ENCODE measurements at regions not wholly inside any gene's neighbourhood (a gene's known extent, or its start where the extent isn't known, plus 50 kb on each side); places are given as distances from the start of the nearest gene placed in this dataset.
A peak's percentile ranks its signal among the peaks of the same experiment; 100 is the strongest.
"Not testable (repeated sequence)": the region's sequence is repeated elsewhere in the genome, so short reads cannot be mapped to it uniquely, and the experiment has no call there.

DNA sequence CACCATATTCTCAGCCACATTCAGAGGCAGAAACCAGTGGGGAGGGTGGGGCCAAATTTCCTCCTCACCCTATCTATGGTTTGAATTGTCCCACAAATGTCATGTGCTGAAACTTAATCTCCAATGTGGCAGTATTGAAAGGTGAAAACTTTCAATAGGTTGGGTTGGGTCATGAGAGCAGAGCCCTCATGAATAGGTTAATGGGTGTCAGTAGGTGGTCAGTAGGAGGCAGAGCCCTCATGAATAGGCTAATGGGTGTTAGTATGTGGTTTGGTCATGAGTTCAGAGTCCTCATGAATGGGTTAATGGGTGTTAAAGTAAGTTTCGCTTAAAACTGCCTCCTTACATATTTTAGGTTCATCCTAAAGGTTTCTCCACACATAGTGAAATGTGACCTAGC is 170.0 kb downstream of the FCRL5 start:
- DNase-seq (ENCODE audit: insufficient read length) (no peak), FAIRE-seq (no peak)
- no peak for TF ChIP-seq TAF1 (IDR thresholded peaks at IDR 0.05; ENCODE audit: borderline replicate concordance, low read depth, low read length)
- no peak for TF ChIP-seq POLR2AphosphoS5 (IDR thresholded peaks at IDR 0.05; ENCODE audit: low read depth, low read length)
- no peak for TF ChIP-seq POLR2A (IDR thresholded peaks at IDR 0.05; ENCODE audit: low read depth, low read length)

DNA sequence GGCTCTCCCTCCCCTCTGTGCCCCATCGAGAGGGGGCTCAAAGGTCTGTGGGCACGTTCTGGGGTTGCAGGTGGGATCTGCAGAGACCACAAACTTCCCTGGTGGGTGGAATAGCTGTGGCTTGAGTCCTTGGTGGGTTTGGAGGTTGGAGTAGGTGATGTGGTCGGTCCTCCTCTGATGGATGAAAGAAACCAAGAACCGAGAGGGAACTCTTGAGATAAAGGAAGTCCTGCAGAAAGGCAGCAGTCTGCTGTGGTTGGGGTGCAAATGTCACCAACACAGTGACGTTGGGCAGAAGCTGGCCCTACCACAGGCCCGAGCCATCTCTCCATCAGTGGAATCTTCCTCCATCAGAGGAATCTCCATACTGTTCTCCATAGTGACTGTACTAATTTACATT is 171.8 kb downstream of the FCRL5 start:
- no peak for FAIRE-seq
- TF ChIP-seq TAF1 (IDR thresholded peaks at IDR 0.05; ENCODE audit: borderline replicate concordance, low read depth, low read length) = no peak
- no peak for TF ChIP-seq POLR2AphosphoS5 (IDR thresholded peaks at IDR 0.05; ENCODE audit: low read depth, low read length)
- no peak for TF ChIP-seq POLR2A (IDR thresholded peaks at IDR 0.05; ENCODE audit: low read depth, low read length)

DNA sequence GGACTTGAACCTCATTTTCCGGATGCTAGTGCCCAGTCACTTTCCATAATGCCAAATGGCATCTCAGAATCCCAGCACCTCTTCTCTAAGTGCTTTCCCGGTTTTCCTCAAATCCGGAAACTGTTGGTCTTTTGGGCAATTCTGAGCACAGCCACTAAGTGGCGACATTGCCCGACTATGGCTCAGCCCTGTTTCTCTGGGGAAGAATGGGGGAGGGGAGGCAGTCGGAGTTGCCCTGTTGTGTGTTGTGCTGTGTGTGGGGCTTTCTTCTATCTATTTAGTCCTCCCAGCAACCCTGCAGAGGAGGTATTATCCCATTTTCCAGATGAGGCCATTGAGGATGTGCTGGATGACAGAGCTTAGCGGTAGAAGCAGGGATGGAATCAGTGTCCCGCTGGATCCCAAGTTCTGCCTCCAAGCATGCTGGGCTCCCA is 175.0 kb downstream of the FCRL5 start:
- not testable (repeated sequence) for DNase-seq (ENCODE audit: insufficient read length)
- FAIRE-seq = peak; percentile 74

More for the DNA sequence above, 171.8 kb downstream of the FCRL5 start:
- DNase-seq (ENCODE audit: insufficient read length) = no peak

DNA sequence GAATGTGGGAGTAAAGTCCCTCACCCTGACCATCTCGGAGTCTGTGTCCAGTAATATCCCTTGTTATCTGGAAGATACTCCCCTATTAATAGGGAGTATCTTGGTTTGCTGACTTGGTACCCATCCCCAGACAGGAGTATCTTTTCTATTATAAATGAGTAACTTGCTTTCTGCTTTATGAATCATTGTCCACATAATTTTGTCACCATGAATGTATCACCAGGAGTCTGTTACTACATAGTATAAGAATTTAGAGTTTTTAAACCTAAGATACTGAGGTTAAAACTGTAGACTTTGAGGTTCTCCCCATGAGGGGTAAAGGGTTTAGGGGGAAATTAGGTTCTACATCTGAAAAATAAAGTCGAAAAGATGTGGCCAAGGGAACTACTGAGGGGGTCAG is 175.6 kb downstream of the FCRL5 start:
- FAIRE-seq = no peak
- TF ChIP-seq TAF1 (IDR thresholded peaks at IDR 0.05; ENCODE audit: borderline replicate concordance, low read depth, low read length) (no peak), POLR2A (IDR thresholded peaks at IDR 0.05; ENCODE audit: low read depth, low read length) (no peak), POLR2AphosphoS5 (IDR thresholded peaks at IDR 0.05; ENCODE audit: low read depth, low read length) (no peak)

DNA sequence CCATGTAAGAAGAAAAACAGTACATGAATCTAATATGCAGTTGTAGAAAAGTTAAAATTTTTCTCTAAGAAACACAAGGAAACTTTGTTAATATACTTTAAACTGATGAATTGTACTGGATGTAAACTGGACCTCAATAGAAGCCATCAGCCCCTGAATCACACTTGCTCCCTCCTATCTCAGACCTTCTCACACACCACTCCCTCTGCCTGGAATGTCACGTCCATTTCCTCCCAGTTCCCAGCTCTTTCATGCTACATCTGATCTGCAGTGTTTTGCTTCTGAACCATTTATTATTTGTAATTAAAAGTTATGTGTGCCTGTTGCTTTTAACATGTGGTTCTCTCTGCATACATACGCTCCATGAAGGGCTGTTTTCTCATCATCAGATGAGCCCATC is 180.0 kb downstream of the FCRL5 start:
- FAIRE-seq; DNase-seq (ENCODE audit: insufficient read length): not testable (repeated sequence)

More for the DNA sequence above, 175.6 kb downstream of the FCRL5 start:
- no peak for DNase-seq (ENCODE audit: insufficient read length)

DNA sequence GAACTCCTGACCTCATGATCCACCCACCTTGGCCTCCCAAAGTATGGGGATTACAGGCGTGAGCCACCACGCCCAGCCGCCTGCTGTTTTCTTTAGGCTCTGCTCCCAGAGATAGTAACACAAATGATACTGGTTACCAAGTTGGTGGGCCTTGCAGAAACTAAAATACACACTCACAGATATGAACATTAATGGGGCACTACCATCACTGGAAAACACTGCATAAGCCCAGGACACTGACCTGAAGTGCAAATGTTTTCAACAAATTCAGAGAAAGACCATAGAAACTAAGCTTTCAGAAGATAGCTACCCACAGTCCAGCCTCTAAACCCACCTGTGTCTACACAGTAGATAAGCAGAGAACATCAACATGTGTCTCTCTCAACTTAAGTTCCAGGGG is 180.5 kb downstream of the FCRL5 start:
- DNase-seq (ENCODE audit: insufficient read length) (no peak), FAIRE-seq (no peak)
- no peak for TF ChIP-seq POLR2AphosphoS5 (IDR thresholded peaks at IDR 0.05; ENCODE audit: low read depth, low read length)
- TF ChIP-seq TAF1 (IDR thresholded peaks at IDR 0.05; ENCODE audit: borderline replicate concordance, low read depth, low read length) = no peak
- no peak for TF ChIP-seq POLR2A (IDR thresholded peaks at IDR 0.05; ENCODE audit: low read depth, low read length)

DNA sequence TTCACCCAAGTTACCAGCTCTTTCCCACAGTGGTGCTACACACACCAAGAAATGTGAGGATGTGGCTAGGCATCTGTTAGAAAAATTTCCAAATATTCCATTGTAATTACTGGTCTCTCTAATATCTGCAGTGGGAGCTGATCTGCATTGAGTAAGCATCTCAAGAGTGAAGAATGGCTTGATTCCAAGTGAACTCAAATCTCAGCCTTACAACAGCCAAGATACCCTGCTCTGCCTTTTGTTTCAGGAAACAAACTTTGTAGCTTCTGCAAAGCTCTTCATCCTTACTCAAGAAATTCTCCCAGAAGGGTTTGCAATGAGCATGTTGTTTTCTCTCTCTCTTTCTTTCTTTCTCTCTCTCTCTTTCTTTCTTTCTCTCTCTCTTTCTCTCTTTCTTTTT is 181.1 kb downstream of the FCRL5 start:
- FAIRE-seq (no peak), DNase-seq (ENCODE audit: insufficient read length) (no peak)
- TF ChIP-seq POLR2AphosphoS5 (IDR thresholded peaks at IDR 0.05; ENCODE audit: low read depth, low read length) (no peak), POLR2A (IDR thresholded peaks at IDR 0.05; ENCODE audit: low read depth, low read length) (no peak), TAF1 (IDR thresholded peaks at IDR 0.05; ENCODE audit: borderline replicate concordance, low read depth, low read length) (no peak)

DNA sequence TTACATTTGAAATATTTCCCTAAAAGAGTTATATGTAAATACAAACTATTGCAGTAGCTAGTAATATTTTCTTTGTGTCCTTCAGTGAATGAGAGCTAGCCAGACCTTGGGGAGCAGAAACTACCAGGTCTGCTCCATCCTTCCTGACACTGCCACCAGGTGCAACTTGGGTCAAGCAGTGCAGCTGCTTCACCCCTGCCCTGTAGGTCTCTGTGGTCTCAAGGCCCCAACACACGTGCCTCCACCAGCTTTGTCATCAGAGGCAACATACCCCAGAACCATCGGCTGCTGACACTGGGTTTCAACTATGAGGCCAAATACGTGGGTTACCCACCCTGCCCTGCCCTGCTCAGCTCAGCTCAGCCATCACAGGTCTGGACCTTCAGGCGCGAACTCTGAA is 181.6 kb downstream of the FCRL5 start:
- TF ChIP-seq POLR2AphosphoS5 (IDR thresholded peaks at IDR 0.05; ENCODE audit: low read depth, low read length) (no peak), POLR2A (IDR thresholded peaks at IDR 0.05; ENCODE audit: low read depth, low read length) (no peak), TAF1 (IDR thresholded peaks at IDR 0.05; ENCODE audit: borderline replicate concordance, low read depth, low read length) (no peak)
- DNase-seq (ENCODE audit: insufficient read length) (no peak), FAIRE-seq (no peak)

DNA sequence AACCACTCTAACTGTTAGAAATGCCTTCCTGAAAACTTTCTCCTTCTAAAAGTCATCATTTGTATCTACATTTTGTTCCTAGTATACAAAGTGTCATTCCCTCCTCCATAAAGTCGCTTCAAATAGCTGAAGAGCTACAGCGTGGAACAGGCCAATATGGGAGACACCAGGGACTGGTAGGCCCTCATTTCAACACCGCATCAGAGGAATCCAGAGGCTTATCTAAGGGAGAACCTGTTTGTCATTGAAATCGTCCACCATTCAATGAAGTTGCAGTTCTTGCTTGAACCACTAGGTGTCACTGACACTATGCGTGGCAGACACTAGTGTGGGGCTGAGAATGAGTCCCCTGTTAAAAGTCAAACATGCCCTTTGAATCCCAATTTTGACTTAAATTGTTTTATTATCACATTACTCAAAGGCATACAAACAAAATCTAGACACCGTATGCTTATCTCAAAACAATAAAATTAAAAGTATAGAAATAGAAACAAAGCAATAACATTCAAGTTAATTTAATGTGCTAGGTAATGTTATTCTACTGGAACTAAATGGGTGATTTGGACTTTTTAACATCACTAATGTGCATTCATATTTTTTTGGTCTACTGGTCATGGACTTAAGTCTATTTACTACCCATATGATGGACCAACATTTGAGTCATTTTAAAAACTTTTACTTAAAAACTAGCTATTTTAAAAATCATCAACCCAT is 182.3 kb downstream of the FCRL5 start:
- TF ChIP-seq POLR2A (IDR thresholded peaks at IDR 0.05; ENCODE audit: low read depth, low read length) (no peak), POLR2AphosphoS5 (IDR thresholded peaks at IDR 0.05; ENCODE audit: low read depth, low read length) (no peak), TAF1 (IDR thresholded peaks at IDR 0.05; ENCODE audit: borderline replicate concordance, low read depth, low read length) (no peak)
- DNase-seq (ENCODE audit: insufficient read length) = no peak
- peak; percentile 85 for FAIRE-seq

DNA sequence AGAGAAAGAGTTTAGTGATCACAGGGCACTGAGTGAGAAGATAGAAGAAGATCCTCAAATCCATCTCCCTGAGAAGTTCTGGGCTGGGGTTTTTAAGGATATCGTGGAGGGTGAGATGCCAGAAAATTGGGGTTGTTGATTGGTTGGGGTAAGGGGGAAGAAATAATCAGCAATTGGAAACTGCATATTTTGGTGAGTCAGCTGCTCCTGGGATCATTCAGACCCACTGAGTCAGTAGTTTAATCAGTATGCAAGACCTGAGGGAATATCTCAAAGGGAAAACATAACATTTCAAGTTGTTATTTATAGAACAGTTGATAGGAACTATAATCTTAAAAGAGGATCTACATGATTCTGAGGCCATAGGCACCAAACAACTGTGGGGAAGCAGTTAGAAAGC is 183.4 kb downstream of the FCRL5 start:
- not testable (repeated sequence) for DNase-seq (ENCODE audit: insufficient read length); FAIRE-seq

DNA sequence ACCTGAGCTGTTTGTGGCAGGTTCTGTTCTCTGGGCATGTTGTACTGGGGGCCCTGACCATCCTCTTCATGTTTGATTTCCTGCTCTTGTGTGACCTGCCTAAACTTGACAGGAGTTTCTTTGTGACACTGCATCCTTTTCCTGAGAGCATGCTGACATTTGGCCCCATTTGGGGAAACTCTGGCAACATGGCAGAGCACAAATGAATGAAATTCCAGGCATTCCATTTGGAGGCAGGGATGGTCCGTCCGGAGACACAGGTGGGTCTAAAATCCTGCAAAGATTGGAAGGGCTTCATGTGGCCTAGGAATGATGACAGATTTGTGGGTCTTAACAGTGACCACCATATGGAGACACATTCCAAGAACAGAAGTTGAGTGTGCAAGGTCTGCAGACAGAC is 184.0 kb downstream of the FCRL5 start:
- FAIRE-seq (no peak), DNase-seq (ENCODE audit: insufficient read length) (no peak)
- TF ChIP-seq TAF1 (IDR thresholded peaks at IDR 0.05; ENCODE audit: borderline replicate concordance, low read depth, low read length) = no peak
- no peak for TF ChIP-seq POLR2A (IDR thresholded peaks at IDR 0.05; ENCODE audit: low read depth, low read length)
- TF ChIP-seq POLR2AphosphoS5 (IDR thresholded peaks at IDR 0.05; ENCODE audit: low read depth, low read length) = no peak

DNA sequence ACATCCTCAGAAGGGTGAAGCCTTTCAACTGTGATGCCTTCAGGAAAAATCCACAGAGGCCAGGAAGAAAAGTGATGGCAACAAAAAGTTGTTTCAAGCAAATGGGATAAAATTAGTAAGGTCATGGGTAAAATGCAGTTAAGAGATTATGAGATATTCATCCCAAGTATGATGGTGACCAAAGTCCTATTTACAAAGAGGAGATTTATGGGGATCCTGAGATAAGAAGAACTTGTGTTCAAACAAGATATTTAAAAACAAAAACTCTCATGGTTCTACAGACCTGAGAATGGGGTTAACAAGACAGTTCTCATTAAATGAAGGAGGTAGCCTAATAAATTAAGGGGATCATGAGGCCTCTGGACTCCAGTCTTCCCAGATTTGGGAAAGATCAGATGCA is 184.4 kb downstream of the FCRL5 start:
- no peak for TF ChIP-seq POLR2AphosphoS5 (IDR thresholded peaks at IDR 0.05; ENCODE audit: low read depth, low read length)
- no peak for TF ChIP-seq POLR2A (IDR thresholded peaks at IDR 0.05; ENCODE audit: low read depth, low read length)
- no peak for TF ChIP-seq TAF1 (IDR thresholded peaks at IDR 0.05; ENCODE audit: borderline replicate concordance, low read depth, low read length)
- no peak for DNase-seq (ENCODE audit: insufficient read length)
- FAIRE-seq = no peak

DNA sequence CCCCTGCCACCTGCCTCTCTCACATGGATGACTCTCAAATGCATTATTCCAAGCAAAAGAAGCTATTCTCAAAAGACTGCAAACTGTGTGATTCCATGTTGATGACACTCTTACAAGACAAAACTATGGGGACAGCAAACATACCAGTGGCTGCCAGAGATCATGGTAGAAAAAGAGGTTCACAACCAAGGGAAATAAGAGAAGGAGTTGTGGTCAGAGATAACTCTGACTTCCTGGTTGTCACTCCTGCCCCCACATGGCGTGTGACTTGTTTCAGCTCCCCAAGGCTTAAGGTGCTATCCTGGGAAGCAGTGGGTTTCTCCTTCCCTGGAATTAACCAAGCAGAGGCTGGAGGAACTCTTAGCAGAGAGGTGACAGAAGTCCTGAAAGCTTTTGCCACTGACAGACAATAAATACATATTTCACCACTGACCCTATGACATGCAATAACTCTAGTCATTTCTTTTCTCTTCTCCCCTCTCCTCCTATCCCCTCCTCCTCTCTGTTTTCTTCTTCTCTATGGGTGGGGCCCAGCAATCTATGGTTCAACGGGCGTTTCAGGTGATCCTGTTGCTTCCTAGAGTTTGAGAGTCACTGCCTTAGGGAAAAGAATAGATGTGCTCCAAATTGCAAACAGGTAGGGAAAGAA is 185.1 kb downstream of the FCRL5 start:
- DNase-seq (ENCODE audit: insufficient read length) = no peak
- TF ChIP-seq POLR2A (IDR thresholded peaks at IDR 0.05; ENCODE audit: low read depth, low read length) (no peak), POLR2AphosphoS5 (IDR thresholded peaks at IDR 0.05; ENCODE audit: low read depth, low read length) (no peak), TAF1 (IDR thresholded peaks at IDR 0.05; ENCODE audit: borderline replicate concordance, low read depth, low read length) (no peak)
- no peak for FAIRE-seq

Measured in GM12892 (cell line).